ENCODE measurements at regions not wholly inside any gene's neighbourhood (a gene's known extent, or its start where the extent isn't known, plus 50 kb on each side); places are given as distances from the start of the nearest gene placed in this dataset.

DNA sequence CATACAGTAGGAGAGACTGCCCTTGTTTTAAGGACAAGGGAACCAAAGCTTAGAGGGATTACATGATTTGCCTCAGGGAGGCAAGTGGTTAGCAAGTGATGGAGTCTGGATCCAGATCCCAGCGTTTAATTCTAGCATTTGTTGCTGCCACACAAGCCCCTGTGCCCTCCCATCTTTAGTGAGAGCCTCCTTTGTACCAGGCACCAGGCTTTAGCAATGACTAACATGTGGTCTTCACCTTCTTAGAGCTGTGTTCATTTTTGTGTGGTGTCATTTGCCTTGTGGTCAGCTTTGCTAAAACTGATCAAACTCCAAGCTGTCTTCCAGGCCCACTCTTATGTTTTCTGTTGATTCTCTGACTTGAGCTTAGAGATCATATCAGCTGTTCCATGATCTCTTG is 290.5 kb downstream of the RPLP1 start:
- H3K27ac ChIP-seq (ENCODE audit: low read depth, low read length) = no peak overlapping the region

DNA sequence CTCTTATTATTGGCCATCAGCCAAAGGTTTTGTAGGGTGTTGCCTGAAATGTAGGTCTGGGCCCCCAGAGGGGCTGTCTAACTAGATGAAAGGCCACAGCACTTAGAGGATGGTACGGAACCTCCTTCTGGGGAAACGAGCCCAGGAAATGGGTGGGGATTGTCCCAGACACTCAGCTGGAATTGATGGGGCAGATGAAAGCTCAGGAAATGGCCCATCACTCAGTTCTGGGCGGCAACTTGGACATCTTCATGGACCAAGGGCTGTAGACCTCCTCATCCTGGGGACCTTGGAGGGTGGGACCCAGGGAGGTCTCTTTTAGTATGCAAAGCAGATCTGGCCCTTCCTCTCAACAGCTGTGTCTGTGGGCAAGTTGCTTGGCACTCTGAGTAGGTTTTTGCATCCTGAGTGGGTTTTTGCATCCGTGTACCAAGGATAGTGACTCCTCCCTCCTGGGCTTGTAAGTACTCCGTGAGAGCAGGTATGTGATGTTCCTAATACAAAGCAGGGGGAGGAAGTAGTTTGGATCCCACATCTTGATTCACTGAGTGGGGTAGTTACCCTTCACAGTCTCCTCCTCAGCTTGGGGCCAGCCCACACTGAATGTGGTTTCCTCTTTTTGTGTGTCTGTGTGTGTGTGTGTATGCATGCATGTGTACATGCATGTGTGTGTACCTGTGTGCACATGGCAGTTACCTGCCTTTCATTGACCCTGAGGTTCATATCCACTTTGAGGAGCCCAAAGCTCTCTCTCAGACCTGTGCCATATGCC is 292.0 kb downstream of the RPLP1 start:
- no peaks in the 10 kb centered on the region for H3F3A ChIP-seq (ENCODE audit: control insufficient read depth, insufficient read depth)
- H3K27me3 ChIP-seq (ENCODE audit: control insufficient read depth, low read length) = peaks cover 22% of the 10 kb centered on the region; the same call in 1 of the 2 replicates
- H3K4me3 ChIP-seq (ENCODE audit: low read length) = no peak overlapping the region
- H3K9me2 ChIP-seq (replicated peaks; ENCODE audit: control insufficient read depth, low read length) = no peaks in the 10 kb centered on the region
- no peaks in the 10 kb centered on the region for H4K20me1 ChIP-seq (ENCODE audit: control insufficient read depth, insufficient read depth, low read depth, low read length)
- H3K4me1 ChIP-seq (ENCODE audit: control insufficient read depth, low read length) = peaks cover 9% of the 10 kb centered on the region
- H3K4me2 ChIP-seq (ENCODE audit: low read length) = no peak overlapping the region
- H3K36me3 ChIP-seq (ENCODE audit: control insufficient read depth, low read length) = no peaks in the 10 kb centered on the region
- no peaks in the 10 kb centered on the region for H3K9me3 ChIP-seq (ENCODE audit: control insufficient read depth, insufficient read depth, low read length)
- no peaks in the 10 kb centered on the region for H3K79me2 ChIP-seq (ENCODE audit: control insufficient read depth, low read length)
- H3K27ac ChIP-seq (ENCODE audit: low read depth, low read length) = no peak overlapping the region
- TF ChIP-seq EZH2phosphoT487 (IDR thresholded peaks at IDR 0.05; ENCODE audit: borderline replicate concordance, low read length) = no peak
- TF ChIP-seq CTCF (IDR thresholded peaks at IDR 0.05; ENCODE audit: low read depth, low read length, poor library complexity, severe bottlenecking) = no peak

More for the DNA sequence above, 290.5 kb downstream of the RPLP1 start:
- peaks cover 9% of the 10 kb centered on the region for H3K4me1 ChIP-seq (ENCODE audit: control insufficient read depth, low read length)
- no peaks in the 10 kb centered on the region for H3F3A ChIP-seq (ENCODE audit: control insufficient read depth, insufficient read depth)
- H4K20me1 ChIP-seq (ENCODE audit: control insufficient read depth, insufficient read depth, low read depth, low read length) = no peaks in the 10 kb centered on the region
- H3K27me3 ChIP-seq (ENCODE audit: control insufficient read depth, low read length) = peaks cover 27% of the 10 kb centered on the region; the same call in 1 of the 2 replicates
- H3K36me3 ChIP-seq (ENCODE audit: control insufficient read depth, low read length) = no peaks in the 10 kb centered on the region
- H3K79me2 ChIP-seq (ENCODE audit: control insufficient read depth, low read length) = no peaks in the 10 kb centered on the region
- no peaks in the 10 kb centered on the region for H3K9me3 ChIP-seq (ENCODE audit: control insufficient read depth, insufficient read depth, low read length)
- H3K4me2 ChIP-seq (ENCODE audit: low read length) = no peak overlapping the region
- H3K9me2 ChIP-seq (replicated peaks; ENCODE audit: control insufficient read depth, low read length) = no peaks in the 10 kb centered on the region
- no peak overlapping the region for H3K4me3 ChIP-seq (ENCODE audit: low read length)
- TF ChIP-seq EZH2phosphoT487 (IDR thresholded peaks at IDR 0.05; ENCODE audit: borderline replicate concordance, low read length) (no peak), CTCF (IDR thresholded peaks at IDR 0.05; ENCODE audit: low read depth, low read length, poor library complexity, severe bottlenecking) (no peak)

DNA sequence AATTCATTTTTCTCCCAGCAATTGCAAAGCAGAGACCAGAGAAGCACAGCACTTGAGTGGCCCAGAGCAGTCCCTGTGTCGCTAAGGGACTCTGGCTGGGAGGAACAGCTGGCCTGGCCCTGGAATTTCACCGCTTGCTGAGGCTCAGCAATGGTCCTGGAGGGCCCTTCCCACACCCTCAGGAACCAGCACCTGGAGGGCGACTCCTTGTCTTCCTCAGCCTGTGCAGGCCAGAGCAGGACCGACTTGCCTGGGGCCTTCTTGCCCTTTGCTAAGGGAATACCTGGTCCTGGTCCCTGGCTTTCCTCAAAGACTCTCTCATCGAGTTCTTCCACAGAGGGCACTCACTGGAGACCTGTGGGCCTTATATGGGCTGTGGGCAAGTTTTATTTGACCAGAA is 294.6 kb downstream of the RPLP1 start:
- H3F3A ChIP-seq (ENCODE audit: control insufficient read depth, insufficient read depth) = no peaks in the 10 kb centered on the region
- H3K4me1 ChIP-seq (ENCODE audit: control insufficient read depth, low read length) = peaks cover 14% of the 10 kb centered on the region
- H4K20me1 ChIP-seq (ENCODE audit: control insufficient read depth, insufficient read depth, low read depth, low read length) = no peaks in the 10 kb centered on the region
- H3K4me3 ChIP-seq (ENCODE audit: low read length) = no peak overlapping the region
- H3K27me3 ChIP-seq (ENCODE audit: control insufficient read depth, low read length) = peaks cover 22% of the 10 kb centered on the region
- no peaks in the 10 kb centered on the region for H3K9me2 ChIP-seq (replicated peaks; ENCODE audit: control insufficient read depth, low read length)
- no peaks in the 10 kb centered on the region for H3K36me3 ChIP-seq (ENCODE audit: control insufficient read depth, low read length)
- TF ChIP-seq CTCF (IDR thresholded peaks at IDR 0.05; ENCODE audit: low read depth, low read length, poor library complexity, severe bottlenecking) = no peak
- no peak for TF ChIP-seq EZH2phosphoT487 (IDR thresholded peaks at IDR 0.05; ENCODE audit: borderline replicate concordance, low read length)
- no peak overlapping the region for H3K27ac ChIP-seq (ENCODE audit: low read depth, low read length)
- H3K9me3 ChIP-seq (ENCODE audit: control insufficient read depth, insufficient read depth, low read length) = 0 out of 2 replicates have a peak, but pooled peaks cover under 1% of the 10 kb centered on the region
- no peaks in the 10 kb centered on the region for H3K79me2 ChIP-seq (ENCODE audit: control insufficient read depth, low read length)
- H3K4me2 ChIP-seq (ENCODE audit: low read length) = no peak overlapping the region

Measured in DOHH2 (cell line).